A204.1 (cell line): ENCODE measurements at regions not wholly inside any gene's neighbourhood (a gene's known extent, or its start where the extent isn't known, plus 50 kb on each side); places are given as distances from the start of the nearest gene placed in this dataset.
"Not testable (repeated sequence)": the region's sequence is repeated elsewhere in the genome, so short reads cannot be mapped to it uniquely, and the experiment has no call there.

ENCODE experiments used
- FAIRE-seq: peaks from 2 replicates; lab custom pipeline; 2012; peaks lifted over from hg19 to GRCh38; lab: Jason Lieb, UNC

GRCh38 chr1:2951856-2952255 is 69.4 kb upstream of the ACTRT2 start:
- FAIRE-seq = no peak

- no peak for FAIRE-seq
Measured at GRCh38 chr1:2952371-2952770, 68.9 kb upstream of the ACTRT2 start.

- no peak for FAIRE-seq
Measured at GRCh38 chr1:2952992-2953391, 68.3 kb upstream of the ACTRT2 start.

- FAIRE-seq = no peak
Measured at GRCh38 chr1:2953688-2954285, 67.5 kb upstream of the ACTRT2 start.

- FAIRE-seq = no peak
Measured at GRCh38 chr1:2955652-2956051, 65.6 kb upstream of the ACTRT2 start.

GRCh38 chr1:2956576-2956975 is 64.7 kb upstream of the ACTRT2 start:
- FAIRE-seq = no peak

GRCh38 chr1:2957329-2957728 is 63.9 kb upstream of the ACTRT2 start:
- FAIRE-seq = peak; percentile 61

- FAIRE-seq = not testable (repeated sequence)
Measured at GRCh38 chr1:2959881-2960280, 61.4 kb upstream of the ACTRT2 start.

- no peak for FAIRE-seq
Measured at GRCh38 chr1:2961081-2961480, 60.2 kb upstream of the ACTRT2 start.

- no peak for FAIRE-seq
Measured at GRCh38 chr1:2961661-2962060, 59.6 kb upstream of the ACTRT2 start.

- no peak for FAIRE-seq
Measured at GRCh38 chr1:2962061-2962460, 59.2 kb upstream of the ACTRT2 start.

- no peak for FAIRE-seq
Measured at GRCh38 chr1:2962541-2962940, 58.7 kb upstream of the ACTRT2 start.

- no peak for FAIRE-seq
Measured at GRCh38 chr1:2962946-2963345, 58.3 kb upstream of the ACTRT2 start.

- no peak for FAIRE-seq
Measured at GRCh38 chr1:2965676-2966075, 55.6 kb upstream of the ACTRT2 start.

- no peak for FAIRE-seq
Measured at GRCh38 chr1:2966449-2967328, 54.6 kb upstream of the ACTRT2 start.

- no peak for FAIRE-seq
Measured at GRCh38 chr1:2967329-2967725, 53.9 kb upstream of the ACTRT2 start.

GRCh38 chr1:2967881-2968280 is 53.4 kb upstream of the ACTRT2 start:
- no peak for FAIRE-seq

- no peak for FAIRE-seq
Measured at GRCh38 chr1:2968471-2968881, 52.8 kb upstream of the ACTRT2 start.

- FAIRE-seq = no peak
Measured at GRCh38 chr1:2969011-2969844, 52.0 kb upstream of the ACTRT2 start.

- FAIRE-seq = no peak
Measured at GRCh38 chr1:2969845-2970291, 51.4 kb upstream of the ACTRT2 start.

- FAIRE-seq = no peak
Measured at GRCh38 chr1:2970311-2971071, 50.8 kb upstream of the ACTRT2 start.

GRCh38 chr1:2971101-2971501 is 50.2 kb upstream of the ACTRT2 start:
- no peak for FAIRE-seq
